IMR-90 (cell line): ENCODE measurements at regions not wholly inside any gene's neighbourhood (a gene's known extent, or its start where the extent isn't known, plus 50 kb on each side); places are given as distances from the start of the nearest gene placed in this dataset.

ENCODE experiments used
- ATAC-seq: fragments of 200-7000 bp; cut with Tn5 transposase; 2 replicates; pipeline ENCODE4 v1.9.1; 2020; ENCODE audit warnings: low read depth, mild to moderate bottlenecking, moderate library complexity
- BruUV-seq: library from RNA; stranded (reverse); fragments of 400-500 nt; replicated peaks from 2 replicates; lab custom pipeline; 2021; lab: Mats Ljungman, UMichigan
- CTCF ChIA-PET: fragments of 300-600 bp; formaldehyde crosslinking; extraction: SDS; loops from one replicate; lab custom pipeline; 2021; ENCODE audit warnings: antibody characterized with exemption; lab: Yijun Ruan, JAX
- POLR2A ChIA-PET: fragments of 300-600 bp; sonication (Branson Sonifier 250); formaldehyde crosslinking; loops from one replicate; lab custom pipeline; 2022; ENCODE audit warnings: antibody characterized with exemption; ENCODE audit not compliant: unreplicated experiment; lab: Charles Lee
- DNase-seq: peaks from one replicate; pipeline ENCODE4 v3.0.0; 2013
- H2AFZ ChIP-seq: replicated peaks from 2 replicates; pipeline ENCODE3; 2013; ENCODE audit warnings: low read length, mild to moderate bottlenecking; ENCODE audit not compliant: poor library complexity
- H2AK5ac ChIP-seq: 2 replicates; pipeline ENCODE4 v1.6.1; 2013; ENCODE audit warnings: low read depth, low read length, inconsistent platforms
- H2AK9ac ChIP-seq: replicated peaks from 2 replicates; pipeline ENCODE3; 2013; ENCODE audit warnings: mild to moderate bottlenecking, low read depth, low read length, moderate library complexity; ENCODE audit not compliant: poor library complexity
- H2BK120ac ChIP-seq: 2 replicates; pipeline ENCODE4 v1.6.1; 2013; ENCODE audit warnings: low read depth, low read length, inconsistent platforms
- H2BK15ac ChIP-seq: 3 replicates; pipeline ENCODE4 v1.6.1; 2013; ENCODE audit warnings: low read depth, low read length, inconsistent platforms
- H2BK20ac ChIP-seq: 2 replicates; pipeline ENCODE4 v1.6.1; 2013; ENCODE audit warnings: low read depth, mild to moderate bottlenecking, inconsistent platforms, low read length, moderate library complexity
- H2BK5ac ChIP-seq: 2 replicates; pipeline ENCODE4 v1.6.1; 2013; ENCODE audit warnings: mild to moderate bottlenecking, low read depth, low read length, inconsistent platforms; ENCODE audit not compliant: poor library complexity, severe bottlenecking
- H3K14ac ChIP-seq: replicated peaks from 2 replicates; pipeline ENCODE4 v1.6.1; 2013; ENCODE audit warnings: low read depth, low read length, inconsistent platforms
- H3K18ac ChIP-seq: 2 replicates; pipeline ENCODE4 v1.6.1; 2013; ENCODE audit warnings: low read depth, low read length, control low read depth
- H3K23ac ChIP-seq: 2 replicates; pipeline ENCODE4 v1.6.1; 2013; ENCODE audit warnings: low read depth, low read length, inconsistent platforms
- H3K27ac ChIP-seq: 2 replicates; pipeline ENCODE4 v1.5.1; 2013; ENCODE audit warnings: mild to moderate bottlenecking, control low read depth, low read length; ENCODE audit not compliant: insufficient read depth
- H3K27me3 ChIP-seq: 2 replicates; pipeline ENCODE4 v1.6.1; 2013; ENCODE audit warnings: low read length; ENCODE audit not compliant: control insufficient read depth, insufficient read depth
- H3K36me3 ChIP-seq: 2 replicates; pipeline ENCODE4 v1.6.1; 2013; ENCODE audit warnings: low read length, mixed read lengths; ENCODE audit not compliant: control insufficient read depth, insufficient read depth
- H3K4ac ChIP-seq: 2 replicates; pipeline ENCODE4 v1.6.1; 2013; ENCODE audit warnings: low read depth, low read length, inconsistent platforms
- H3K4me1 ChIP-seq: 2 replicates; pipeline ENCODE4 v1.6.1; 2013; ENCODE audit warnings: low read length, mixed read lengths; ENCODE audit not compliant: control insufficient read depth, insufficient read depth
- H3K4me2 ChIP-seq: 2 replicates; pipeline ENCODE4 v1.6.1; 2013; ENCODE audit warnings: low read depth, mild to moderate bottlenecking, control low read depth, low read length, moderate library complexity
- H3K4me3 ChIP-seq: 2 replicates; pipeline ENCODE4 v1.5.1; 2013; ENCODE audit warnings: low read depth, mild to moderate bottlenecking, control low read depth, low read length, moderate library complexity; ENCODE audit not compliant: insufficient read depth
- H3K56ac ChIP-seq: 2 replicates; pipeline ENCODE4 v1.6.1; 2013; ENCODE audit warnings: low read length, inconsistent platforms; ENCODE audit not compliant: insufficient read depth; ENCODE audit errors: extremely low read depth
- H3K79me1 ChIP-seq, 2 experiments: 2 replicates each; pipeline ENCODE4 v1.6.1; 2013; ENCODE audit warnings: low read length in 2 of 2, inconsistent platforms in 1 of 2, low read depth in 1 of 2
- H3K9ac ChIP-seq: 2 replicates; pipeline ENCODE4 v1.6.1; 2013; ENCODE audit warnings: low read depth, low read length, control low read depth
- H3K9me1 ChIP-seq: 2 replicates; pipeline ENCODE4 v1.6.1; 2013; ENCODE audit warnings: low read length, inconsistent platforms; ENCODE audit not compliant: insufficient read depth
- H3K9me3 ChIP-seq: 2 replicates; pipeline ENCODE4 v1.6.1; 2013; ENCODE audit warnings: low read length; ENCODE audit not compliant: control insufficient read depth, insufficient read depth
- H4K20me1 ChIP-seq: 2 replicates; pipeline ENCODE4 v1.6.1; 2013; ENCODE audit warnings: low read length, inconsistent platforms; ENCODE audit not compliant: insufficient read depth
- H4K5ac ChIP-seq: 2 replicates; pipeline ENCODE4 v1.6.1; 2013; ENCODE audit warnings: mild to moderate bottlenecking, low read depth, low read length, control low read depth
- H4K8ac ChIP-seq, 2 experiments: 2 replicates each; pipeline ENCODE4 v1.6.1; 2013; ENCODE audit warnings: low read depth in 2 of 2, low read length in 2 of 2, control low read depth in 1 of 2, inconsistent platforms in 1 of 2
- H4K91ac ChIP-seq: 2 replicates; pipeline ENCODE4 v1.6.1; 2013; ENCODE audit warnings: low read depth, low read length, inconsistent platforms; ENCODE audit not compliant: insufficient read depth
- BHLHE40 ChIP-seq: fragments of 150-350 bp; IDR thresholded peaks from 2 replicates; pipeline ENCODE4 v1.6.1; 2016; ENCODE audit warnings: mild to moderate bottlenecking, low read depth, low read length
- CEBPB ChIP-seq: IDR thresholded peaks from 2 replicates; pipeline ENCODE4 v1.6.1; 2012; ENCODE audit warnings: low read depth, low read length, improper control_type of control experiment
- FOS ChIP-seq: fragments of 150-350 bp; IDR thresholded peaks from 2 replicates; pipeline ENCODE4 v1.6.1; 2016; ENCODE audit warnings: low read depth, low read length
- MAZ ChIP-seq: IDR thresholded peaks from 2 replicates; pipeline ENCODE4 v1.6.1; 2012; ENCODE audit warnings: low read depth, mild to moderate bottlenecking, low read length, improper control_type of control experiment, moderate library complexity, borderline replicate concordance
- RAD21 ChIP-seq: IDR thresholded peaks from 2 replicates; pipeline ENCODE4 v1.6.1; 2012; ENCODE audit warnings: low read length, improper control_type of control experiment
- RCOR1 ChIP-seq: IDR thresholded peaks from 2 replicates; pipeline ENCODE4 v1.6.1; 2012; ENCODE audit warnings: mild to moderate bottlenecking, low read length, improper control_type of control experiment; ENCODE audit not compliant: insufficient replicate concordance
- WGBS, 2 experiments: methylation state at CpG; one replicate each; pipeline versions ENCODE4 v1.1.5 to v1.1.7; 2013; ENCODE audit warnings: missing lambda C conversion rate in 2 of 2; ENCODE audit not compliant: insufficient read length in 1 of 2; ENCODE audit errors: extremely low coverage in 2 of 2; 5-methylcytosine and 5-hydroxymethylcytosine counted together
- dilution Hi-C: fragments of 300-500 bp; cut with HindIII; formaldehyde crosslinking; loops from one replicate; pipeline ENCODE4 v1.14.3; 2018; ENCODE audit warnings: low sequenced_read_pairs; ENCODE audit not compliant: unreplicated experiment
- in situ Hi-C: fragments of 300-500 bp; cut with MboI; formaldehyde crosslinking; loops from 3 replicates; pipeline ENCODE4 v1.14.3; 2019; ENCODE audit warnings: low sequenced_read_pairs, inconsistent platforms, mixed read lengths
- intact Hi-C: fragments of 100-400 bp; cut with micrococcal nuclease; formaldehyde crosslinking; loops from 2 replicates; pipeline ENCODE4 v1.10.0; 2022
- TF ChIP-seq, protein P1 (sequence below): fragments of 150-350 bp; IDR thresholded peaks from 2 replicates; pipeline ENCODE4 v1.6.1; 2016; ENCODE audit warnings: low read depth, mild to moderate bottlenecking, low read length, moderate library complexity, borderline replicate concordance

DNA sequence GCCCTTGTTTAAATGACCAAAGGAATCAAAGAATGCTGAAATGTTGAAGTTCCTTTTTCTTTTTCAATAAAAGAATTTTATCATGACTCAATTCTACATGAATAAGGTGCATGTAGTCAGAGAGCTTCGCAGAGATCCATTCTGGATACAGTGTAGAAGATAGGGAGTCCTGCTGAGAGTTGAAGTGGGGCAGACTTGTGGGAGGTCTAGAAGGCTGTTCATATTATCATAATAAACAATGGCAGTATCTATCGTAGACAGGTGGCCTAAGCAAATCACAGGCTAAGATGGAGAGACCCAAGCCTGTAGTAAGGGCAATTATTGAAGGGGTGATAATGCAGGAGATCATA is 1322.0 kb upstream of the CELF4 start:
- Histone ChIP-seq H3K27ac (no peak overlapping the region), H4K91ac (no peak overlapping the region), H2BK5ac (no peak overlapping the region), H3K36me3 (no peaks in the 10 kb centered on the region), H2AK5ac (no peak overlapping the region), H3K4me3 (no peak overlapping the region), H3K23ac (no peak overlapping the region), H3K4ac (no peak overlapping the region), H3K56ac (no peak overlapping the region), H3K27me3 (no peaks in the 10 kb centered on the region), H3K9me1 (no peaks in the 10 kb centered on the region), H4K8ac (no peak overlapping the region), H3K4me2 (no peak overlapping the region), H2BK120ac (no peak overlapping the region), H2AK9ac (no peak overlapping the region), H4K20me1 (no peaks in the 10 kb centered on the region), H2BK15ac (no peak overlapping the region), H3K4me1 (no peaks in the 10 kb centered on the region), H3K18ac (no peak overlapping the region), H4K5ac (no peak overlapping the region), H2AFZ (no peak overlapping the region), H3K79me1 (no peaks in the 10 kb centered on the region), H3K9me3 (peaks cover 6% of the 10 kb centered on the region; the same call in 1 of the 2 replicates), H3K14ac (no peak overlapping the region), H3K9ac (no peak overlapping the region), H2BK20ac (no peak overlapping the region)
- CTCF ChIA-PET, result no interaction called here
- POLR2A ChIA-PET, result no interaction called here
- no peak for ATAC-seq
- DNase-seq, result no peak
- TF ChIP-seq BHLHE40 (no peak), RAD21 (no peak), FOS (no peak), MAZ (no peak), CEBPB (no peak), RCOR1 (no peak)
- TF ChIP-seq, protein P1, sequence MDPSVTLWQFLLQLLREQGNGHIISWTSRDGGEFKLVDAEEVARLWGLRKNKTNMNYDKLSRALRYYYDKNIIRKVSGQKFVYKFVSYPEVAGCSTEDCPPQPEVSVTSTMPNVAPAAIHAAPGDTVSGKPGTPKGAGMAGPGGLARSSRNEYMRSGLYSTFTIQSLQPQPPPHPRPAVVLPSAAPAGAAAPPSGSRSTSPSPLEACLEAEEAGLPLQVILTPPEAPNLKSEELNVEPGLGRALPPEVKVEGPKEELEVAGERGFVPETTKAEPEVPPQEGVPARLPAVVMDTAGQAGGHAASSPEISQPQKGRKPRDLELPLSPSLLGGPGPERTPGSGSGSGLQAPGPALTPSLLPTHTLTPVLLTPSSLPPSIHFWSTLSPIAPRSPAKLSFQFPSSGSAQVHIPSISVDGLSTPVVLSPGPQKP, result no peak
- no TSS peak for BruUV-seq
- no CpG with 5 or more reads among the region's 2 CpGs for WGBS, 2 experiments
- intact Hi-C loops (no loop called here), in situ Hi-C loops (no loop called here), dilution Hi-C loops (no loop called here)
